ENCODE measurements at regions not wholly inside any gene's neighbourhood (a gene's known extent, or its start where the extent isn't known, plus 50 kb on each side); places are given as distances from the start of the nearest gene placed in this dataset.

DNA sequence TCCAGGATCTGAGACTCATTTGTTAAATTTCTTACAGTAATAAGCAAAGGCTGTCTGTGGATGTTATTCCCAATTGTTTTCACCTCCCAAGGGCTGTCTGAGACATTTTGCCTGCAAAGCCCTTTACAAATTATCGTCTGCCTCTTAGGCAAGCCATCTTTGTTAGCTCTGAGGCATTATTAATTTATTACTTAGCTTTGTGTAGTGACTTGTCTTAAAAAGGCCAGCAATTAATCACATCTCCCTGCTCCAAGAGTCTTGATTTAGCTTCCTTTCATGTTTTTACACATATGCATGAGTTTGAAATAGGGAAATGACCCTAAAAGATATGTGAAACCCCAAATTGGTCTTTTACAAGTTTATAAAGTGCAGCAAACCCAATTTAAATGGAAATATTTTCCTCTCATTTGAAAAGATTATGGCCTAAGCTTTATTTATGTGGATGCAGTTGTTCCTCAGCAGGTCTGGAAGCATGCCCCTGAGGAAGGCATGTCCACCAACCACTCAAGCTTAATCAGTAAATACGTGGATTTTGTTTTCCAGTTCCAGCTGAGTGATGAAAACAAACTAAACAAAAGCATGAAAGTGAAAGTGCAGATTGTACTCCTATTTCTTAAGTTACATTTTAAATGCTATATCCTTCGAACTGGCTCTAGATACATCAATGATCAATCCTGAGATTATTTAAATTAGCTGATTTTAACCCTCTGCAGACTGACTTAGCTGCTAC lies 173.6 kb upstream of the LNX1 start:
- TF ChIP-seq, protein P1, sequence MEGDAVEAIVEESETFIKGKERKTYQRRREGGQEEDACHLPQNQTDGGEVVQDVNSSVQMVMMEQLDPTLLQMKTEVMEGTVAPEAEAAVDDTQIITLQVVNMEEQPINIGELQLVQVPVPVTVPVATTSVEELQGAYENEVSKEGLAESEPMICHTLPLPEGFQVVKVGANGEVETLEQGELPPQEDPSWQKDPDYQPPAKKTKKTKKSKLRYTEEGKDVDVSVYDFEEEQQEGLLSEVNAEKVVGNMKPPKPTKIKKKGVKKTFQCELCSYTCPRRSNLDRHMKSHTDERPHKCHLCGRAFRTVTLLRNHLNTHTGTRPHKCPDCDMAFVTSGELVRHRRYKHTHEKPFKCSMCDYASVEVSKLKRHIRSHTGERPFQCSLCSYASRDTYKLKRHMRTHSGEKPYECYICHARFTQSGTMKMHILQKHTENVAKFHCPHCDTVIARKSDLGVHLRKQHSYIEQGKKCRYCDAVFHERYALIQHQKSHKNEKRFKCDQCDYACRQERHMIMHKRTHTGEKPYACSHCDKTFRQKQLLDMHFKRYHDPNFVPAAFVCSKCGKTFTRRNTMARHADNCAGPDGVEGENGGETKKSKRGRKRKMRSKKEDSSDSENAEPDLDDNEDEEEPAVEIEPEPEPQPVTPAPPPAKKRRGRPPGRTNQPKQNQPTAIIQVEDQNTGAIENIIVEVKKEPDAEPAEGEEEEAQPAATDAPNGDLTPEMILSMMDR (IDR thresholded peaks at IDR 0.05; ENCODE audit: poor library complexity) = no peak
- no peak for TF ChIP-seq EZH2phosphoT487 (IDR thresholded peaks at IDR 0.05; ENCODE audit: low read depth, severe bottlenecking, unreplicated experiment)

Data from hepatocyte (in vitro differentiated cells).